GM19372 (cell line): ENCODE measurements at regions not wholly inside any gene's neighbourhood (a gene's known extent, or its start where the extent isn't known, plus 50 kb on each side); places are given as distances from the start of the nearest gene placed in this dataset.

Experiments
- ATAC-seq: cut with Tn5 transposase; IDR thresholded peaks from one replicate; pipeline ENCODE4 v1.9.1; 2021; ENCODE audit warnings: mild to moderate bottlenecking, low read depth, moderate library complexity; ENCODE audit not compliant: unreplicated experiment

DNA sequence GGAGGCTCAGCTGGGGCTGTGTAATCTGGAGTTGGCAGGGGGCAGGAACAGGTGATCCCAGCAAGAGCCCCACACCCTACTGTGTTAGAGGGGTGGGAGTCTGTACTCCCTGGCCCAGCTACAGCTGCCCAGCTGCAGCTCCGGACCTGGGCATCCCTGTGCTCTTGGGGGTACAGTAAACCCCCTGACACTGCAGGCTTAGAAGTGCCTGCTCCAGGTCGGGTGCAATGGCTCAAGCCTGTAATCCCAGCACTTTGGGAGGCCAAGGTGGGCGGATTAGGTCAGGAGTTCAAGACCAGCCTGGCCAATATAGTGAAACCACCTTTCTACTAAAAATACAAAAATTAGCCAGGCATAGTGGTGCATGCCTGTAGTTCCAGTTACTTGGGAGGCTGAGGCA lies 1228.6 kb upstream of the EYS start:
- ATAC-seq, result no peak

DNA sequence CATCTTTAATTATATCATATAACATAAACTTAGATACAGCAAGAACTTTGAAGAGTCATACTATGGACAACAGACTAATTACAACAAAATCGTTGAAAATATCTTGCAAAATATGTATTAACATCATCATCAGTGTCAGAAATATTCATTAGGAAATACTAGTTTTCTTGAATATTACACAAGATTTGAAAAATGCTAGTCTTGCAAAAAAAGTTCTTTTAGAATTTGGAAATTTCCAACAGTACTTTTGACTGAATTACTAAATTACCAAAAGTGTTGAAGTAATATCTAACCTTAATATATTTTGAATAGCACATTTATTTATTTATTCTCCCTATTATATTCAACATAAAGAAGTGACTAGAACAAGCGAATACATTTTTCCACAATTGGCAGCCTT lies 1224.8 kb upstream of the EYS start:
- ATAC-seq, result no peak

DNA sequence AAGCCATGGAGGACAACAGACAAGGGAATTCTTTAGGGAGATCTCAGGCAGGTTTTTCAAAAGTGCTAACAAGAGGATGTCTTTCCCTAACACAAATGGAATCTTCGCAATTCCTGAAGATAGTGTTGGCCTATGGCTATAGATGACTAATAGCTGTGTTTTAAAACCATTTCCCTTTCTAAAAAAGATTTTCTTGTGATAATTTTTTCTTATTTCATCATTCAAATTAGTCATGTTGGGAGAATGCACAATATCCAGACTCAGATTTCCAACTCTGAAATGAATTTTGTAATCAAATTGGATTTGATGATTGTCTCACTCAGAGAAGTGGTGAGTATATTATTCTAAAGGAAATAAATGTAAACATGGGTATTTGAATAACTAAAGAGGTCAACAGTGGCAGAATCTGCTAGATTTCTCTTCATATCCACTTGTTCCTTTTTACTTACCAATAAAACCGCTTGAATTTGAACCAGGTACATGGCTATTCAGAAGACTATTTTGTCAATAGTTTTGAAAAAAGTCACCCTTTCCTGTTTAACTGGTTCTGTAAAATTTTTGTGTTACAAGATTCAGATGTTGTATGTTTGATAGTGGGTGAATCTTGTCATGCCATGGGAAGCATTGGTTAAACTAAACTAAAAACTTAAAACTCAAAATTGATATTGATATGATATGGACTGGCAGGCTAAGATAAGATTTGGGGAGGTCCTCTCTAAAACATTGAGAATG lies 1223.7 kb upstream of the EYS start:
- ATAC-seq, result no peak

DNA sequence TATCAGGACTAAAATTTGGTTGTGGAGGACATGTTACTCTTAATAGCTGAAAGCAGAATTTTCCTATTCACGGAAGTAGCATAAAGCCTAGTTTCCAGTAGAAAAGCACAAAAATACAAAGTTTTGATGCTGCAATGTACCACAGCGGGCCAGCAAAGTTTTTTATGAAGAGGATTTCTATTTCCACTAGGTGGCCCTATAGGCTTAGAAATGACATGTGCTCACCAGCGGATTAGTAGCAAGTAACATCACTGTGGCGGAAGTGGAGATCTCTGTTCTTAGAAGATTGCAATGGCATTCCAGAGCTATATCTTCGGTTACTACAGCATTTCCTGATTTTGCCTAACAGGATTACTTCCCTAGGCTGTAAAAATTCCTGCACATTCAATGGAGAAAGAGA lies 1219.0 kb upstream of the EYS start:
- no peak for ATAC-seq

DNA sequence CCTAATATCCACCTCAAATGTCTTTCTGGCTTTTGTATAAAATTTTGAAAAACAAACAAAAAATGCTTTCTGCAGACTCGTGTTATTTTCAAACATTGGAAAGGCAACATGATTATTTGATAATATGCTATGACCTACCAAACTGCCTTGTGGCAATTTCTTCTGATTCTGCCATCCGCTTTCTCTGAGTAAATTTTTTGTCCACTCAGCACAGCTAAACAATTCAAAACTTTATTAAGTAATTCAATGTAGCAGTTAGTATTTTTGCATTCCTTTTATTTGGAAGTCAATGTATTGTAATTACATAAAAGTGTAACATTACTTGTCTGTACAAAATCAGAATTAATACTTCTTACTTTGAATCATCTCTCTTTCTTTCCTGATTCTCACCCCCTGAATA lies 1206.6 kb upstream of the EYS start:
- ATAC-seq, result no peak

DNA sequence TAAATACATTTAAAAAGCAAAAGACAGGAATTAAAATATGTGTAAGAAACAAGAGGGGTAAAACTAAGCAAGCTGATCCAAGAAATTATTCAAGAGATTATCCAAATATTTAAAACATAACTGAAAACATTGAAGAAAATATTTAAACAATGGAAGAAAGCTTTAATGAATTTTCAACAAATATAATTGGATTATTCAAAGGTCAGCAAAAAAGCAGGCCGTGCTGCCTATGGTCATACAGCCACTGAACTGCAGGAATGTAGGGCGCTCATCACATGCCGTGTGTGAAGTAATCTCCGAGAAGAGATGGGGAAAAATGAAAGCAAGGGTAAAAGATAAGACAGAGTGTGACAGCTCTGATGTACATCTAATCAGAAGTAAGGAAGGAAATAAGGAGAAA lies 1195.4 kb upstream of the EYS start:
- ATAC-seq, result no peak

DNA sequence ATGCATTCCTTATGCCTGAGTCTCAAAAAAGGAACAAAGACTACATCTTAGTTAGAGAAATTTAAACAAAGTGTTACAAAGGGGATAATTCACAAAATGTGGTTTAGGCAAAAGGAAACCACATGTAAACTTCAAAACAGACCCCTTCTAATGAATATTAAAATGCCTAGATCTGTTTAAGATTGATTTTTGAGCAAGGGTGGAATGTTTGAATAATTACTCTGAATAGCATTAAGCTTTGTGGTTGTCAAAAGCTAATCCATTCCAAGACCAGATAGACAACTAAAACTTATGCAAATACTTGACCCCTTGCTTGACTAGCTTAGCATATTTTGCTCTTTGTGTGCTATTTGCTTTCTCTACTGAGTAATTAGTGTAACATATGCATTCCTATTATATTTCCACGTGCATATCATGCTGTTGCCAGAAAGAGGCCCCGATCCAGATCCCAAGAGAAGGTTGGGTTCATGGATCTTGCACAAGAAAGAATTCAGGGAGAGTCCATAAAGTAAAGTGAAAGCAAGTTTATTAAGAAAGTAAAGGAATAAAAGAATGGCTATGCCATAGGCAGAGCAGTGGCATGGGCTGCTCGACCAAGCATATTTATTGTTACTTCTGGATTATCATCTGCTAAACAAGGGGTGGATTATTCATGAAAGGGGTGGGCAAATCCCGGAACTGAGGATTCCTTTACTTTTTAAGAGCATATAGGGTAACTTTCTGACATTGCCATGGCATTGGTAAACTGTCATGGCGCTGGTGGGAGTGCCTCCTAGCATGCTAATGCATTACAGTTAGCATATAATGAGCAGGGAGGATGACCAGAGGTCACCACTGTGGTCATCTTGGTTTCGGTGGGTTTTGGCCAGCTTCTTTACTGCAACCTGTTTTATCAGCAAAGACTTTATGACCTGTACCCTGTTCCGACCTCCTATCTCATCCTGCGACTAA lies 1193.4 kb upstream of the EYS start:
- no peak for ATAC-seq

DNA sequence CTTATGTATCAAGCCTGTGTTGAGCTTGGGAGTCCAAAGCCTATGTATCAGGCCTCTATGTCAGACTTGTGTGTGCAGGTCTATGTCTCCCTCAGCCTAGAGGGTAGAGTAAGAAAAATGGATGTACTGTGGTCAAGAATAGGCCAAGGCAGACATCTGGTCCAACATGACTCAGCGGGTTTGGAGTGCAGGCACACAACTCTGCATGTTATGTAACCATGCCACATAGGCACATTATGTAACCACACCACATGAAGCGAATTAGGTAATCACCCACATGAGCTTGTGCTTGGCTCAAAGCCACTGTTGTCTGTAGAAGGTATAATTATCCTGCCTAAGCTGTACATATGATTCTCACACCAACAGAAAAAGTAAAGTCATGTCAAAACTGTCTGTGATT lies 1190.5 kb upstream of the EYS start:
- ATAC-seq, result no peak

DNA sequence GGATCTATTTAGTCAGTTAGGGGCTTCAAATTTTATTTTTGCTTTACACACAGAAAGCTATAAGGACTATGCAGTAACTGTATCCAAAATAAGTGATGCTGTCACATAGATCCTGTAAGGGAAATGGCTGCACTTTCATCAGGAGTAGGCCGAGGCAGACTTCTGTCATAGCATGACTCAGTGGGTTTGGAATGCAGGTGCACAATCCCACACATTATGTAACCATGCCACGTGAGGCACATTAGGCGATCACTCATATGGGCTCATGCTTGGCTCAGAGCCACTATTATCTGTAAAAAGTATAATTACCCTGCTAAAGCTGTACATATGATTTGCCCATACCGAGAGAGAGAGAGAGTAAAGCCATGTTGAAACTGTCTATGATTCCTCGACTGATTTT lies 1189.4 kb upstream of the EYS start:
- ATAC-seq, result no peak

DNA sequence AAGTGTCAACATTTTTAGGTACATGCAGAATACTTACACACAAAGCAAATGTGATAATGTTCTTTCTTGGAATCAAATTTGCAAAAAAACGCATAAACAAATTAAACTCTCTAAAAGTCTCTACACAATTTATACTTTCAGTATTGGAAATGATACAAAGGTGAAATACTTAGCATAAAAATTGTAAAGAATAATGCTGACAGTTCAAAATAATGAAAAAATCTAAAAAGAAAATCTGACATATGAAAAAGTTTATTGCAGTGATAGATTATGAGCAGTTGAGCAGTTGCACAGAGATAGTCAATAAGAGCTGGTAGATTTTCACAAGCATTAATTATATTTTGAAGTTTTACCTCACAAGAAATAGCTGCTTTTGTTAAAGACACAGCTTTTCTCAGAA lies 1176.4 kb upstream of the EYS start:
- no peak for ATAC-seq

DNA sequence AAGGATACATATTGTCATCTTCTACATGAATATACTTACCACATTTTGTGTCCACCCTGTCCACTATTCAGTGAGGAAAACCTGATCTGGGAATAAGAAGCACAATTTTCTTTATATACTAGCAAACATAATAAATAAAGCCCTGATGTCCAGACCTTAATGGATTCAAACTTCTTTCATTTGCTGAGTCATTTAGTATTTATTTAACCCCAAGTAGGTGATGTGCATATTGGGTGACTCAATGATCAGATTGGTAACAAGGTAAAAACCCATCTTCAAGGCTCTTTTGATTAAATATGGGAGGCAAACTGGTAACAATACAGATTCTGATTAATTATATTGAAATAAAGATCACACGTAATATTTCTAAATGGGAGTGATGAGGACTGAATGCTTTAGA lies 1159.8 kb upstream of the EYS start:
- ATAC-seq, result no peak

DNA sequence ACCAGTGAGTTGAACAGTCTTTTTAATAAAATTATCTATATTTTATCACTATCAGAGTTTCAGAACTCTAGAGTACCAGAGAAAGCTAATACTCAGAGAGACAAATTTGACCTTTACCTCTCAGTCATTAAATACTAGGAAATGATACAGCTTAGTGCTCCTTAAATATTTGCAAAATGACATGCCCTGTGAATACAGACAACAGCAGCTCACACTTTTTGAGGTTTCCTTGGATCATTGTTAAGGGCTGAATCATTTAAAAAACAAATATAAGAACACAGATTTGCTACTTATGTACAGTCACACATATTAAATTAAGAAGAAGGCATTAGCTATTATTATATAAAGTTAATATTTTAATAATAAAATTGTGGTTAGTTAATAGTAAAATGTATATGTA lies 1158.7 kb upstream of the EYS start:
- ATAC-seq, result no peak

DNA sequence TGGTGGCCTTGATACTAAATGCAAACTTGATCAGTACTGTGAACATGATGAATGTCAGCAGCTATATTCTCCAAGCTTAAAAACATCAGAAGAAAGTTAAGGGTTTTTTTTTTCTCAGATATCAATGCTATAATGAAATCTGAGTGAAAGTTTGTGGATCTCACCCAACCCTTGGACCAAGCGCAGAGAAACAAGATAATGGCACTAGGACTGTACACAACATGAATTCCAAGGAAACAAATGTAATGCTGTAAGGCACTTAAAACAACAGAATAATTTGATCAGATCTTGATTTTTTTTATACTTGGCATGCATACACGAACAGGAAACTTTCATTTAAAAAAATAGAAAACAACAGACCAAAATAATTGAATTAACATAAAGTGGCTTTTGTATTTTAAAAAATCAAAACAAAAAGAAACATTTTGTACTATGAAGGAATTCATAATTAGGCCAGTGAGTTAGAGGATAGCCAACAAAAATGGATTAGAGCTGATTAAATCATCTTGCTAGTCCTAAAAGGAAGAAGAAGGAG lies 1154.0 kb upstream of the EYS start:
- no peak for ATAC-seq

DNA sequence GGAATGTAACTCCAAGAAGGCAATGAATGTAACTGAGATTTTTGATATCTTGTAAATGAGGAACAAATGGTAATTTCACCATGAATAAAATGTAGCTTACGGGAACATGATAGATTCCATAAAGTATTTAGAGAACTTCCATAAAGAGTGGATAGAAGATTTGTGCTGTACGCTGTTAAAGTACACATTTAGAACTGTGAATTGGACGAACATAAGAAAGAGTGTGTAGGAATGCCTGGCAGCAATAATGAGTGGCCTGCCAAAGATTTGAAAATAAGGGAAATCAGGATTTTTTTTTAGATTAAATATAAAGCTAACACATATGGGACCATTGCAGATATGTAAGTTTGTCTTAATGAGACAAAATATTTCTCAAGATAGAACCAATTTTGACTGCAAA lies 1153.3 kb upstream of the EYS start:
- no peak for ATAC-seq

DNA sequence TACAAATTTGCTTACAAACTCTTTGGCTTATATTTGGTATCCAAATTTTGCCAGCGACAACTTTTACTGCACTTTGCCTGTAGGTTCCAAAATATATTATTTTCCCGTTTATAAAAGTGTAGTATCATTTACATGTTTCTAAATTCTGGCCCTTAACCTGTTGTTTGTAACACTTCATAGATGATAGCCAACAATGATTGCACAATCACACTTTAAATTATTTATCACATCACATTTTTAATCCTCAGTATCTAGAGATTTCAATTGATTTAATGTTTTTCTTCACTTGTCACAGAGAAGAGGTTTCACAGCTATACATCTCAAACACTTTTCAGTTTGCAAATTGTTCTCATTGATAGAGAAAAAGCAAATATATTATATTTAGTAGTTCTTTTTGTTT lies 1151.2 kb upstream of the EYS start:
- ATAC-seq, result no peak

DNA sequence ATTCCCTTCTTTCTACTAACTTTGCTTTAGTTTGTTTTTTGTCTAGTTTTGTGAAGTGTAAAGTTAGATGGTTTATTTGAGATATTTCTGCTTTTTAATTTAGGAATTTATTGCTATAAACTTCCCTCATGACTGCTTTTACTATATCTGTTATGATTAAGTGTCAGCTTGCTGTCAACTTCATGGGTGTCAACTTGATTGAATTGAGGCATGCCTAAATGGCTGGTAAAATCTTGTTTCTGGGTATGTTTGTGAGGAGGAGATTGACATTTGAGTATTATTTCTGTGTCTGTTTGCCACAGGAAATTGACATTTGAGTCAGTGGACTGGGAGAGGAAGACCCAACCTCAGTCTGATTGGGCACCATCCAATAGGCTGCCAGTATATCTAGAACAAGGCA lies 1147.0 kb upstream of the EYS start:
- ATAC-seq, result no peak

DNA sequence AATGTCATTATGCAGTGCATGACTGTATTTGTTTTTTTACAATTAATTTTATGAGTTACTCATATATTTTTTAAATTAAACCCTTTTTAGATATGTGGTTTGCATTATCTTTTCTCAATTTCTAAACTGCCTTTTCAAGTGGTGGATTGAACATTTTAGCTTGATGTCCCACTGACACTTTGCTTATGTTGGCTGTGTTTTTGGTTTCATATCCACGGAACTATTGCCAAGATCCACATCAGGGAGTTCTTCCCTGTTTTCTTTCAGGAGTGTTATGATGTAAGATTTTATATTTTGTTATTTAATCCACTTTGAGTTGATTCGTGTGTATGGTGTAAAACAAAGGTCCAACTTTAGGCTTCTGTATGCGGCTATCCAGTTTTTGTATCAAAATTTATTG lies 1144.9 kb upstream of the EYS start:
- ATAC-seq, result no peak

DNA sequence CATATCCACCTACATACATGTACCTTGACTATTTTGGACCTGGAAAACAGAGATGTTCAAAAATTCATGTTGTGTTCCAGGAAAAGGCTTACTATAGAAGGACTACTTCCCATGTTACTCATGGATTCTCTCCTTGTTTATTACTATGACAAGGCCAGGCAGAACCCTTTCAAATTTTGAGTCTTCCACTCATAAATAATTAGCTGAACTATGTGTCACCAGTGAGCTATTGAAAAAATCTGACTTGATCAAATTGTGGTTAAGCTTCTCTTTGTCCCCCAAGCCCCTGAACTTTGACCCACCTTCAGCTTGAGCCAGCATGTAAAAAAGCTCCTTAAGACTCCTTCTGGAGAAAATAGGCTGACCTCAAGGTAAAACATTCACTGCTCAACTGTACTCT lies 1142.8 kb upstream of the EYS start:
- no peak for ATAC-seq

DNA sequence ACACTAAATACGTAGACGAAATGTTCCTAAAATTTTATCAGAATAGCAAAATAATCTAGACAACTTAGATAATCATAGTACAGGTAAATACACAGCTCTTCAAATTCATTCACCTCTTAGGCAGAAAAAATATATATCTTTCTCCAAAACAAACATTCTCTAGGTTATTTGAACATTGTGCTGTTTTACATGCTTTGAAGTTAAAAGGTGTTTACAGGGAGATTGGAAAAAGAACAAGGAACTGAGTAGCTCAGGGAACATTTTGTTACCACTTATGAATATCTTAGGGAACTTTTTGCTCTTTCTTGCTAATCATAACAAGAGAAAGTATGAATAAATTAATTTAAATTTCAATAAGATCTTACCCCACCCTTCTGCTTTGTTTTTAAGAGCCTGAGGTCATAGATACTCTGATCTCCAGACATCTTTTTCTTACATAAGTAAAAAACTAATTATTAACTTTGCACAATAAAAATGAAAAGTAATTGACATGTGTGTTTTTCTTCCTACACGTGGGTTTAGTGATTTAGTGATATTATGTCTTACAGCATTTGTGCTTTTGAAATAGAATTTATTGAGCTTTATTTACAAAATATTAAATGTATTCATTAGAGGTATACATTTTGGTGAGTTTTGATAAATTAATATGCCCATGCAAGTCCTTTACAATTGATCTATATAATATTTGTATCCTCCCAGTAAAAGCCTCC lies 1141.4 kb upstream of the EYS start:
- ATAC-seq, result no peak

DNA sequence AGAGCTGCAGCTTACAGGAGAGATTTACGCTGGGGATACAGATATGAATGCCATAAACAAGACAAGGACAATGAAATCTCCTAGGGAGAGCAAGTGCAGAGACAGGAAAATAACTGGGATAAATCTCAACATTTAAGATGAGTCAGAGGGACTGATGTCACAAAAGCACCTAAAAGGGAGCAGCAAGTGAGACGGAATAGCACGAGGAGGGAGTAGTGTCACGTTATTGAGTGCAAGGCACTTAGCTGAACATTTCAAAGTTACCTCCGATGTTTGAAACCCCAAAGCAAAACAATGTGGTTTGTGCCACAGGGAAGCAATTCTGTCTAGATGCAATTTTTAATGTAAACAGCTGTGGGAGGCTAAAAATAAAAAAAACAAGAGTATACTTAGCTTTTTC lies 1131.7 kb upstream of the EYS start:
- no peak for ATAC-seq

DNA sequence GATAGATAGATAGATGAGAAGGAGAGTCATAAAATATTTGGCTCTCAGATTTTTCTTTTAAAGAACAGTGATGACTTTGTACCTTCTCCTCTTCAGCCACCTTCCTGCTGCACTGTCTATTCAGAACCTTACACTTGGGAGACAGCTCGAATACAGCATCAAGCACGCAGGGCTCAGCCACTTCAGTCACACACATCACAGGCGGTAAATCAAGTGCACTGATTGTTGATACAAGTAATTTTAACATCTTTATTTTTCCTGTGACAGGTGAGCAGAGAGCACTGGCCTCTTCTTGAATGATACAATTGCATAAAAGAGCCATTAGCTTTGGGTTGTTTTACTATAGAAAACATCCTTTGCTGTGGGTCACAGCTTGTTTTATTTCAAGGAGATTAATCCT lies 1118.5 kb upstream of the EYS start:
- ATAC-seq, result no peak
